HepG2 (cell line): ENCODE measurements at regions not wholly inside any gene's neighbourhood (a gene's known extent, or its start where the extent isn't known, plus 50 kb on each side); places are given as distances from the start of the nearest gene placed in this dataset.

Experiments used
- ATAC-seq: fragments of 200-7000 bp; cut with Tn5 transposase; 3 replicates; pipeline ENCODE4 v1.9.1; 2020; ENCODE audit warnings: mild to moderate bottlenecking, moderate library complexity
- BruUV-seq: library from RNA; stranded (reverse); fragments of 400-500 nt; replicated peaks from 2 replicates; lab custom pipeline; 2021; lab: Mats Ljungman, UMichigan
- CTCF ChIA-PET: fragments of 300-600 bp; formaldehyde crosslinking; extraction: SDS; loops from one replicate; lab custom pipeline; 2021; ENCODE audit warnings: low total read pairs, inconsistent platforms, low intra/inter-chr PET ratio; lab: Yijun Ruan, JAX
- POLR2A ChIA-PET: fragments of 350-600 bp; sonication (Branson Sonifier 250); formaldehyde crosslinking; loops from one replicate; lab custom pipeline; 2020; ENCODE audit warnings: antibody characterized with exemption, inconsistent platforms; lab: Yijun Ruan, JAX
- DNase-seq: peaks from one replicate; pipeline ENCODE4 v3.0.0-alpha.2; 2015; ENCODE audit warnings: low spot score
- FAIRE-seq: peaks from 3 replicates; lab custom pipeline; 2011; peaks lifted over from hg19 to GRCh38; lab: Jason Lieb, UNC
- H2AFZ ChIP-seq: one replicate; pipeline ENCODE4 v1.6.1; 2011; ENCODE audit warnings: low read length, inconsistent platforms
- H3K27ac ChIP-seq: fragments of 300-600 bp; 3 replicates; pipeline ENCODE4 v1.8.0; 2011; ENCODE audit warnings: mixed run types, mild to moderate bottlenecking, mixed read lengths, low read length, inconsistent platforms; ENCODE audit not compliant: insufficient read depth; ENCODE audit errors: extremely low read length
- H3K27me3 ChIP-seq, 2 experiments: fragments of 200-600 bp in 1 of 2; 2 replicates in 1 of 2; 3 replicates in 1 of 2; pipeline versions ENCODE4 v1.6.0 to v1.8.0; 2011; ENCODE audit warnings: low read length in 2 of 2, mild to moderate bottlenecking in 2 of 2, moderate library complexity in 2 of 2, inconsistent platforms in 1 of 2; ENCODE audit not compliant: insufficient read depth in 2 of 2, control insufficient read depth in 1 of 2
- H3K36me3 ChIP-seq, 2 experiments: fragments of 200-600 bp in 1 of 2; replicated peaks in 1 of 2; 2 replicates in 1 of 2; 3 replicates in 1 of 2; pipeline versions ENCODE4 v1.5.1 to v1.8.0; 2011; ENCODE audit warnings: low read length in 2 of 2, inconsistent platforms in 1 of 2; ENCODE audit not compliant: insufficient read depth in 2 of 2, control insufficient read depth in 1 of 2
- H3K4me1 ChIP-seq: 2 replicates; pipeline ENCODE4 v1.5.1; 2012; ENCODE audit warnings: low read length, inconsistent platforms; ENCODE audit not compliant: insufficient read depth
- H3K4me2 ChIP-seq: 2 replicates; pipeline ENCODE4 v1.6.0; 2011; ENCODE audit warnings: low read depth, low read length, inconsistent platforms
- H3K4me3 ChIP-seq, 3 experiments: fragments of 200-600 bp in 1 of 3; sonication (generic), shearing (Covaris generic) in 1 of 3; replicated peaks in 1 of 3; 2 replicates each; pipeline ENCODE4 v1.5.1; 2011 to 2016; ENCODE audit warnings: low read length in 3 of 3, inconsistent platforms in 2 of 3, low read depth in 2 of 3, mild to moderate bottlenecking in 2 of 3, control low read depth in 1 of 3, mixed read lengths in 1 of 3; ENCODE audit not compliant: insufficient read depth in 1 of 3
- H3K79me2 ChIP-seq: one replicate; pipeline ENCODE4 v1.6.1; 2011; ENCODE audit warnings: low read length, inconsistent platforms; ENCODE audit not compliant: insufficient read depth
- H3K9ac ChIP-seq: 2 replicates; pipeline ENCODE4 v1.6.0; 2011; ENCODE audit warnings: mild to moderate bottlenecking, low read depth, low read length, inconsistent platforms; ENCODE audit not compliant: insufficient read depth
- H3K9me3 ChIP-seq: 2 replicates; pipeline ENCODE4 v1.5.1; 2012; ENCODE audit warnings: mild to moderate bottlenecking, low read length
- H4K20me1 ChIP-seq: 2 replicates; pipeline ENCODE4 v1.6.0; 2011; ENCODE audit warnings: inconsistent platforms, mild to moderate bottlenecking, low read length, moderate library complexity; ENCODE audit not compliant: insufficient read depth
- HNRNPH1 ChIP-seq: fragments of 200-400 bp; formaldehyde crosslinking; optimal IDR thresholded peaks from 2 replicates; pipeline ENCODE3; 2017; ENCODE audit warnings: mild to moderate bottlenecking, low read depth, low read length
- MZF1 ChIP-seq: sonication (generic); formaldehyde crosslinking; IDR thresholded peaks from 2 replicates; pipeline ENCODE4 v1.8.1; 2023; ENCODE audit warnings: mild to moderate bottlenecking, missing genetic modification reagents, borderline replicate concordance
- NR2F6 ChIP-seq, 2 experiments: IDR thresholded peaks; 2 replicates each; pipeline ENCODE4 v1.6.1; 2016; ENCODE audit warnings: antibody characterized with exemption in 1 of 2, mild to moderate bottlenecking in 1 of 2
- PREB ChIP-seq: sonication (generic); formaldehyde crosslinking; IDR thresholded peaks from 2 replicates; pipeline ENCODE4 v1.4.0; 2020; ENCODE audit warnings: missing genetic modification reagents
- SAP130 ChIP-seq: IDR thresholded peaks from 2 replicates; pipeline ENCODE4 v1.6.1; 2016; ENCODE audit warnings: low read depth
- ZNF724P ChIP-seq: sonication (generic); formaldehyde crosslinking; IDR thresholded peaks from 2 replicates; pipeline ENCODE4 v1.8.0; 2022; ENCODE audit warnings: missing genetic modification reagents, borderline replicate concordance
- ZNF780A ChIP-seq: sonication (generic); formaldehyde crosslinking; IDR thresholded peaks from 2 replicates; pipeline ENCODE4 v1.8.0; 2022; ENCODE audit warnings: mild to moderate bottlenecking, missing genetic modification reagents, moderate library complexity
- WGBS: methylation state at CpG from one replicate; pipeline ENCODE4 v1.1.6; 2017; ENCODE audit warnings: low lambda C conversion rate; 5-methylcytosine and 5-hydroxymethylcytosine counted together
- in situ Hi-C: cut with HindIII; loops from 2 replicates; pipeline ENCODE4 v1.10.0; 2017; ENCODE audit warnings: low pct_unique_long_range_greater_than_20kb; ENCODE audit not compliant: extremely low pct_ligation_motif_present
- intact Hi-C: fragments of 100-400 bp; cut with micrococcal nuclease; formaldehyde crosslinking; loops from one replicate; pipeline ENCODE4 v1.10.0; 2022; ENCODE audit not compliant: unreplicated experiment
- TF ChIP-seq, protein P1 (sequence below), 2 experiments: sonication (generic) in 1 of 2; formaldehyde crosslinking in 1 of 2; IDR thresholded peaks; 2 replicates each; pipeline versions ENCODE4 v1.4.0 to v1.6.1; 2016 to 2020; ENCODE audit warnings: borderline replicate concordance in 1 of 2, low read depth in 1 of 2, mild to moderate bottlenecking in 1 of 2, missing genetic modification reagents in 1 of 2

DNA sequence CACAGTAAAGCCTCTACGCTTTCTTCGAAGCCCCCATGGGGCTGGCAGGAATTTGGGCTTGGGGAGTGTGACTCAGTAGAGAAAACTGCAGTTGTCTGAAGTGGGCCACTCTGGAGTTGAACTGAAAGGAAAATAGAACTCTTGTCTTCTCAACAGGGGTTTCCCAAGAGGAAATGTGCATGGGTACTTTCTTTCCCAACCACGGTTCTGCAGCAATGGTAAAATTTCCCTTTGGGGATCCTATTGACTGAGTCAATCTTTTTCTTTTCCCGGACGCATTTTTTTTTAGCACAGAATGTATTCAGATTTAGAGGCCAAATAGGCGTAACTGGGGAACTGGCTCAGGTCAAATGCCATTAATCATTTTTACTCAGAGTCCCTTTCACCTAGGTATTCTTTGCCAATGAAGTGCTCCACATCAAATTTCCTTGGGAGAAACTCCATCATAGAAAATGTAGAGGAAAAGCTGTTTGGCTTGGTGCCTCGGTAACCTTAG is 269.3 kb downstream of the STIM2 start:
- no TSS peak for BruUV-seq
- FAIRE-seq = no peak
- in situ Hi-C loops = no loop called here
- POLR2A ChIA-PET = no interaction called here
- Histone ChIP-seq H3K4me1 (no peaks in the 10 kb centered on the region), H3K4me3 (no peak overlapping the region), H3K27me3 (no peaks in the 10 kb centered on the region; a peak in 1 of 5 replicates)
- CTCF ChIA-PET = no interaction called here
- TF ChIP-seq PREB (CRISPR knock-in tag) (no peak), ZNF724P (CRISPR knock-in tag) (no peak), HNRNPH1 (no peak), SAP130 (CRISPR knock-in tag) (no peak), ZNF780A (CRISPR knock-in tag) (no peak), NR2F6 (IDR thresholded peaks at IDR 0.05) (no peak), NR2F6 (CRISPR knock-in tag; IDR thresholded peaks at IDR 0.05) (no peak), MZF1 (CRISPR knock-in tag) (no peak)
- TF ChIP-seq, protein P1, sequence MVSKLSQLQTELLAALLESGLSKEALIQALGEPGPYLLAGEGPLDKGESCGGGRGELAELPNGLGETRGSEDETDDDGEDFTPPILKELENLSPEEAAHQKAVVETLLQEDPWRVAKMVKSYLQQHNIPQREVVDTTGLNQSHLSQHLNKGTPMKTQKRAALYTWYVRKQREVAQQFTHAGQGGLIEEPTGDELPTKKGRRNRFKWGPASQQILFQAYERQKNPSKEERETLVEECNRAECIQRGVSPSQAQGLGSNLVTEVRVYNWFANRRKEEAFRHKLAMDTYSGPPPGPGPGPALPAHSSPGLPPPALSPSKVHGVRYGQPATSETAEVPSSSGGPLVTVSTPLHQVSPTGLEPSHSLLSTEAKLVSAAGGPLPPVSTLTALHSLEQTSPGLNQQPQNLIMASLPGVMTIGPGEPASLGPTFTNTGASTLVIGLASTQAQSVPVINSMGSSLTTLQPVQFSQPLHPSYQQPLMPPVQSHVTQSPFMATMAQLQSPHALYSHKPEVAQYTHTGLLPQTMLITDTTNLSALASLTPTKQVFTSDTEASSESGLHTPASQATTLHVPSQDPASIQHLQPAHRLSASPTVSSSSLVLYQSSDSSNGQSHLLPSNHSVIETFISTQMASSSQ (IDR thresholded peaks at IDR 0.05; ENCODE audit: low read depth) = no peak
- TF ChIP-seq, protein P1 (CRISPR knock-in tag; IDR thresholded peaks at IDR 0.05; ENCODE audit: borderline replicate concordance) = no peak
- TF ChIP-seq, all 625 proteins: peak for 0
- WGBS = 17% methylated on average over 7 of the region's 7 CpGs
- no peak overlapping the region for H3K4me2 ChIP-seq
- no peak overlapping the region for H3K9ac ChIP-seq
- no peaks in the 10 kb centered on the region for H4K20me1 ChIP-seq
- intact Hi-C loops = no loop called here
- H3K36me3 ChIP-seq = no peaks in the 10 kb centered on the region
- no peaks in the 10 kb centered on the region for H3K79me2 ChIP-seq
- no peaks in the 10 kb centered on the region for H3K9me3 ChIP-seq
- ATAC-seq = no peak
- H2AFZ ChIP-seq = no peak overlapping the region
- H3K27ac ChIP-seq = no peak overlapping the region
- DNase-seq = no peak
